Uterus (tissue), 2 donors: ENCODE measurements at regions not wholly inside any gene's neighbourhood (a gene's known extent, or its start where the extent isn't known, plus 50 kb on each side); places are given as distances from the start of the nearest gene placed in this dataset.

ENCODE experiments used
- POLR2A ChIP-seq, 2 donors: fragments of 450-650 bp; IDR thresholded peaks; one replicate each; pipeline ENCODE4 v1.6.1; 2016; ENCODE audit warnings: antibody characterized with exemption in 2 of 2, mild to moderate bottlenecking in 1 of 2, moderate library complexity in 1 of 2
- TF ChIP-seq, protein P1 (sequence below), 4 experiments: fragments of 200-600 bp in 2 of 4; fragments of 450-650 bp in 2 of 4; sonication (generic) in 2 of 4; IDR thresholded peaks; one replicate each; pipeline ENCODE4 v1.5.1; 2016 to 2019; ENCODE audit warnings: antibody characterized with exemption in 4 of 4, mild to moderate bottlenecking in 2 of 4, moderate library complexity in 1 of 4

DNA sequence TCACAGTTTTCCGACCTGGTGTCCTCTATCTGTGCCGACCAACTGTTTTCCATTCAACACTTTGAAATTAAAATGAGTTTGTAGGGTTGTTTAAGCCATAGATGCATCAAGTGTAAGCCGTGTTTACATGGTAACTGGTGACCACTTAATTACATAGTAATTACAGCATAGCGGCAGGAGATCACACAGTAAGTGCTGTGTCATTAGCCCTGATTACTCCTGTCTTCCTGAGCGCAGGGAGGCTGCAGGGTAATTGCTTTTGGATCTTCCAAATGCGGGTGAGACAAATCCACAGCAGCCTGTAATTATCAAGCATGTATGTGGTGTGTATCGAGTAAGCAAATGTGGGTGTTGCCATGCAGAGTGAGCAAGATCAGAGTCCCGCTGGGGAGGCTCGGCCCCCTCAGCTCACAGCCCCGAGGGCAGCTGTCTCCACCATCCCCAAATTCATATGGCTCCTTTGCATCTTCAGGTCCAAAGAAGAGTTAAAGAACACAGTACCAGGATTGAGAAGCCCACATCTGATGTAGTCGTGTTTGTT lies 71.5 kb upstream of the HDAC4 start:
- TF ChIP-seq POLR2A (IDR thresholded peaks at IDR 0.05), result no peak
- TF ChIP-seq, protein P1, sequence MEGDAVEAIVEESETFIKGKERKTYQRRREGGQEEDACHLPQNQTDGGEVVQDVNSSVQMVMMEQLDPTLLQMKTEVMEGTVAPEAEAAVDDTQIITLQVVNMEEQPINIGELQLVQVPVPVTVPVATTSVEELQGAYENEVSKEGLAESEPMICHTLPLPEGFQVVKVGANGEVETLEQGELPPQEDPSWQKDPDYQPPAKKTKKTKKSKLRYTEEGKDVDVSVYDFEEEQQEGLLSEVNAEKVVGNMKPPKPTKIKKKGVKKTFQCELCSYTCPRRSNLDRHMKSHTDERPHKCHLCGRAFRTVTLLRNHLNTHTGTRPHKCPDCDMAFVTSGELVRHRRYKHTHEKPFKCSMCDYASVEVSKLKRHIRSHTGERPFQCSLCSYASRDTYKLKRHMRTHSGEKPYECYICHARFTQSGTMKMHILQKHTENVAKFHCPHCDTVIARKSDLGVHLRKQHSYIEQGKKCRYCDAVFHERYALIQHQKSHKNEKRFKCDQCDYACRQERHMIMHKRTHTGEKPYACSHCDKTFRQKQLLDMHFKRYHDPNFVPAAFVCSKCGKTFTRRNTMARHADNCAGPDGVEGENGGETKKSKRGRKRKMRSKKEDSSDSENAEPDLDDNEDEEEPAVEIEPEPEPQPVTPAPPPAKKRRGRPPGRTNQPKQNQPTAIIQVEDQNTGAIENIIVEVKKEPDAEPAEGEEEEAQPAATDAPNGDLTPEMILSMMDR (IDR thresholded peaks at IDR 0.05), result no peak
